Adrenal gland (tissue), 5 donors: ENCODE measurements at regions not wholly inside any gene's neighbourhood (a gene's known extent, or its start where the extent isn't known, plus 50 kb on each side); places are given as distances from the start of the nearest gene placed in this dataset.

Source experiments
- CTCF ChIP-seq, 6 experiments: fragments of 450-650 bp in 4 of 6; fragments of 200-600 bp in 2 of 6; sonication (generic) in 1 of 6; IDR thresholded peaks; 1 replicate in 5 of 6; 2 replicates in 1 of 6; pipeline versions ENCODE4 v1.5.1 to v1.8.0; 2016 to 2021; ENCODE audit warnings: antibody characterized with exemption in 6 of 6, mild to moderate bottlenecking in 2 of 6, moderate library complexity in 1 of 6
- POLR2A ChIP-seq, 2 donors: fragments of 450-650 bp; IDR thresholded peaks; one replicate each; pipeline ENCODE4 v1.6.1; 2017; ENCODE audit warnings: antibody characterized with exemption in 2 of 2, mild to moderate bottlenecking in 2 of 2, moderate library complexity in 1 of 2
- donor health status: DM: no; HTN: no; CAD: no.

DNA sequence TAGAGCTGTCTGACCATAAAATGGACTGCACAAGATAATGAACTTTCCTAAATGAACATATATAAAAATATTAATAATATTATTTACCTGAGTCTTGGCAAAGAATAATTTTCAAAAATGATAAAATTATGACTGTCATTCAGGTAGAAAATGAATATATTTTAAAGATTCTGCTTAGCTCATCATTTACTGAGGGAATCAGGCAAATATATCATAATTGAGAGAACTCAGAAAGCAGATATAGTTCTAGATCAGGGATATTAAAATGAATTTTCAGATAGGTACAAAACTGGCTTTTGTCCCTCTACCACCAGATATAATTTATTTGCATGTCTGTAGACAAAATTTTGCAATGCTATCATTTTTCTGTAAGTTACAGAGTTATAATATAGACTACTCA, 86.1 kb upstream of the CPM start:
- TF ChIP-seq POLR2A (IDR thresholded peaks at IDR 0.05) (no peak), CTCF (IDR thresholded peaks at IDR 0.05) (no peak)
